HepG2 (cell line): ENCODE measurements at regions not wholly inside any gene's neighbourhood (a gene's known extent, or its start where the extent isn't known, plus 50 kb on each side); places are given as distances from the start of the nearest gene placed in this dataset.

Source experiments
- CCDC6 ChIP-seq: sonication (generic); formaldehyde crosslinking; IDR thresholded peaks from 2 replicates; pipeline ENCODE4 v1.8.1; 2022; ENCODE audit warnings: mild to moderate bottlenecking, missing genetic modification reagents, moderate library complexity
- KLF12 ChIP-seq: sonication (generic); formaldehyde crosslinking; IDR thresholded peaks from 2 replicates; pipeline ENCODE4 v1.4.0; 2020; ENCODE audit warnings: missing genetic modification reagents, borderline replicate concordance
- ZKSCAN5 ChIP-seq: sonication (generic); formaldehyde crosslinking; IDR thresholded peaks from 2 replicates; pipeline ENCODE4 v1.5.1; 2020; ENCODE audit warnings: mild to moderate bottlenecking, missing genetic modification reagents
- ZNF274 ChIP-seq: sonication (generic); formaldehyde crosslinking; IDR thresholded peaks from 2 replicates; pipeline ENCODE4 v1.5.1; 2020; ENCODE audit warnings: mild to moderate bottlenecking, missing genetic modification reagents
- ZNF670 ChIP-seq: sonication (generic); formaldehyde crosslinking; IDR thresholded peaks from 2 replicates; pipeline ENCODE4 v1.8.0; 2022; ENCODE audit warnings: mild to moderate bottlenecking, missing genetic modification reagents, borderline replicate concordance
- TF ChIP-seq, protein P1 (sequence below), 2 experiments: fragments of 450-650 bp in 1 of 2; sonication (generic) in 1 of 2; formaldehyde crosslinking in 1 of 2; IDR thresholded peaks; 2 replicates each; pipeline versions ENCODE4 v1.6.1 to v1.8.0; 2016 to 2022; ENCODE audit warnings: antibody characterized with exemption in 1 of 2, mild to moderate bottlenecking in 1 of 2, missing genetic modification reagents in 1 of 2

DNA sequence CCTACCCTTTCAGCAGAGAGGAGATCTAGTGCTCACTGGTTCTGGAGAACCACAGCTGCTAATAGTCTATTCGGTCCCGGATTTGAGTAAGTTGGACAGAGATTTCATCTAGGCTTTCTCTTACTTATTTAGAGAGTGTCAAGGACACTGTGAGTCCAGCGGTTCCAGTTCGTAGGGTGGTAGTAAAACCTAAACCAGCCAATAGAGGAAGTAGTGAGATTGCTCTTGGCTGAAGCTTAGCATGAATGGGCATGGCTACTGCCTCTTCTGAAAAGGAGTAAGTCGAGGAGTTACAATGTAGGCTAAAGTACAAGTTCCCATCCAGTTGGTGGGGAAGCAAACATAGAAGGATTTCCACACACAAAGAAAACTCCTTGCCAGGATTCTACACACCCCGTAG, 109.6 kb upstream of the MOCS2 start (continued):
- TF ChIP-seq, protein P1, sequence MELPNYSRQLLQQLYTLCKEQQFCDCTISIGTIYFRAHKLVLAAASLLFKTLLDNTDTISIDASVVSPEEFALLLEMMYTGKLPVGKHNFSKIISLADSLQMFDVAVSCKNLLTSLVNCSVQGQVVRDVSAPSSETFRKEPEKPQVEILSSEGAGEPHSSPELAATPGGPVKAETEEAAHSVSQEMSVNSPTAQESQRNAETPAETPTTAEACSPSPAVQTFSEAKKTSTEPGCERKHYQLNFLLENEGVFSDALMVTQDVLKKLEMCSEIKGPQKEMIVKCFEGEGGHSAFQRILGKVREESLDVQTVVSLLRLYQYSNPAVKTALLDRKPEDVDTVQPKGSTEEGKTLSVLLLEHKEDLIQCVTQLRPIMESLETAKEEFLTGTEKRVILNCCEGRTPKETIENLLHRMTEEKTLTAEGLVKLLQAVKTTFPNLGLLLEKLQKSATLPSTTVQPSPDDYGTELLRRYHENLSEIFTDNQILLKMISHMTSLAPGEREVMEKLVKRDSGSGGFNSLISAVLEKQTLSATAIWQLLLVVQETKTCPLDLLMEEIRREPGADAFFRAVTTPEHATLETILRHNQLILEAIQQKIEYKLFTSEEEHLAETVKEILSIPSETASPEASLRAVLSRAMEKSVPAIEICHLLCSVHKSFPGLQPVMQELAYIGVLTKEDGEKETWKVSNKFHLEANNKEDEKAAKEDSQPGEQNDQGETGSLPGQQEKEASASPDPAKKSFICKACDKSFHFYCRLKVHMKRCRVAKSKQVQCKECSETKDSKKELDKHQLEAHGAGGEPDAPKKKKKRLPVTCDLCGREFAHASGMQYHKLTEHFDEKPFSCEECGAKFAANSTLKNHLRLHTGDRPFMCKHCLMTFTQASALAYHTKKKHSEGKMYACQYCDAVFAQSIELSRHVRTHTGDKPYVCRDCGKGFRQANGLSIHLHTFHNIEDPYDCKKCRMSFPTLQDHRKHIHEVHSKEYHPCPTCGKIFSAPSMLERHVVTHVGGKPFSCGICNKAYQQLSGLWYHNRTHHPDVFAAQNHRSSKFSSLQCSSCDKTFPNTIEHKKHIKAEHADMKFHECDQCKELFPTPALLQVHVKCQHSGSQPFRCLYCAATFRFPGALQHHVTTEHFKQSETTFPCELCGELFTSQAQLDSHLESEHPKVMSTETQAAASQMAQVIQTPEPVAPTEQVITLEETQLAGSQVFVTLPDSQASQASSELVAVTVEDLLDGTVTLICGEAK (IDR thresholded peaks at IDR 0.05), result no peak
- TF ChIP-seq, protein P1 (CRISPR knock-in tag; IDR thresholded peaks at IDR 0.05), result no peak
- TF ChIP-seq ZNF670 (CRISPR knock-in tag) (no peak), ZKSCAN5 (CRISPR knock-in tag) (no peak), CCDC6 (CRISPR knock-in tag) (no peak), KLF12 (CRISPR knock-in tag) (no peak), ZNF274 (no peak)
